Muscle layer of duodenum (tissue), 2 donors: ENCODE measurements at regions not wholly inside any gene's neighbourhood (a gene's known extent, or its start where the extent isn't known, plus 50 kb on each side); places are given as distances from the start of the nearest gene placed in this dataset.

Experiments used
- H3K27ac ChIP-seq: one replicate; pipeline ENCODE4 v1.7.0; 2013; ENCODE audit warnings: mild to moderate bottlenecking, low read length
- H3K27me3 ChIP-seq: one replicate; pipeline ENCODE4 v1.7.0; 2013; ENCODE audit warnings: low read depth, mild to moderate bottlenecking, control low read depth, low read length
- H3K36me3 ChIP-seq, 2 donors: one replicate each; pipeline ENCODE4 v1.7.0; 2013; ENCODE audit warnings: low read length in 2 of 2, control low read depth in 1 of 2, mild to moderate bottlenecking in 1 of 2; ENCODE audit not compliant: insufficient read depth in 2 of 2, control insufficient read depth in 1 of 2
- H3K4me1 ChIP-seq, 2 donors: one replicate each; pipeline ENCODE4 v1.7.0; 2013; ENCODE audit warnings: low read length in 2 of 2, mild to moderate bottlenecking in 2 of 2, control low read depth in 1 of 2, moderate library complexity in 1 of 2; ENCODE audit not compliant: insufficient read depth in 2 of 2, control insufficient read depth in 1 of 2
- H3K4me3 ChIP-seq, 2 donors: one replicate each; pipeline ENCODE4 v1.7.0; 2013; ENCODE audit warnings: low read length in 2 of 2, low read depth in 1 of 2, mild to moderate bottlenecking in 1 of 2
- H3K9me3 ChIP-seq, 2 donors: one replicate each; pipeline ENCODE4 v1.7.0; 2013; ENCODE audit warnings: low read length in 2 of 2, control low read depth in 1 of 2, mild to moderate bottlenecking in 1 of 2; ENCODE audit not compliant: control insufficient read depth in 1 of 2
- donor health status: healthy.

DNA sequence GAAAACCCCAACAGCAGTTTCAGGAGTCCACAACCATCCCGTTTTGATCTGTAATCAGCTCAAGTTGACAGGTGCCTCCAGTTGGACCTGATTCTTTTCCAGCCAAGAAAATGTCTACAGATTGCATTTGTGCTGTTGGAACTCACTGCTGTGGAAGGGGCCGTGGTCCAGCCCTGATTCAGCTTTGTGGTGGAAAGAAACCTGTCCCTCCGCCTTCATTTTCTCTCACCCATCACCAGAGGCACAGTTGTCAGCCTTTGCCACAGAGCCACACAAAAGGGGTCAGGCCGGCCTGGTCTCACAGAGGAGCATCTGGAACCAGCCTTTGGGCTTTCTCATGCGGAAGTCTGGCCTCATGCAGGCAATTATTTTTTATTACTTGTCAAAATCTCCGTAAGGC is 483.6 kb downstream of the GADD45G start:
- H3K36me3 ChIP-seq = no peaks in the 10 kb centered on the region
- H3K4me1 ChIP-seq = no peaks in the 10 kb centered on the region
- no peaks in the 10 kb centered on the region for H3K9me3 ChIP-seq
- no peak overlapping the region for H3K27ac ChIP-seq
- no peak overlapping the region for H3K4me3 ChIP-seq
- H3K27me3 ChIP-seq = no peaks in the 10 kb centered on the region

GRCh38 chr9:90088856-90089255 is 484.0 kb downstream of the GADD45G start:
- Histone ChIP-seq H3K27me3 (no peaks in the 10 kb centered on the region), H3K9me3 (no peaks in the 10 kb centered on the region), H3K4me1 (no peaks in the 10 kb centered on the region), H3K4me3 (no peak overlapping the region), H3K27ac (no peak overlapping the region), H3K36me3 (no peaks in the 10 kb centered on the region)

DNA sequence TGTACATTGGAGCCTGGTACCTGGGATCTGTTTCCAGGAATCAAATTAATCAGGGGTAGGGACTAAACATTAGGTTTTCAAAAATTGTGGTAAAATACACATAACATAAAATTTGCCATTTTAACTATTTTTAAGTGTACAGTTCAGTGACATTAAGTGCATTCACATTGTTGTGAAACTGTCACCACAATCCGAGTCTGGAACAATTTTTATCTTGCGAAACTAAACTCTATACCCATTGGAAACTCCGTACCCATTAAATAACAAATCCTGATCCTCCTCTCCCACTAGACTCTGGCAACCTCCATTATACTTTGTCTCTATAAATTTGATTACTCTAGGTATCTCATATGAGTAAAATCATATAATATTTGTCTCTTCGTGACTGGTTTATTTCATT is 486.2 kb downstream of the GADD45G start:
- Histone ChIP-seq H3K27me3 (no peaks in the 10 kb centered on the region), H3K36me3 (no peaks in the 10 kb centered on the region), H3K9me3 (no peaks in the 10 kb centered on the region), H3K4me1 (no peaks in the 10 kb centered on the region), H3K4me3 (no peak overlapping the region), H3K27ac (no peak overlapping the region)

DNA sequence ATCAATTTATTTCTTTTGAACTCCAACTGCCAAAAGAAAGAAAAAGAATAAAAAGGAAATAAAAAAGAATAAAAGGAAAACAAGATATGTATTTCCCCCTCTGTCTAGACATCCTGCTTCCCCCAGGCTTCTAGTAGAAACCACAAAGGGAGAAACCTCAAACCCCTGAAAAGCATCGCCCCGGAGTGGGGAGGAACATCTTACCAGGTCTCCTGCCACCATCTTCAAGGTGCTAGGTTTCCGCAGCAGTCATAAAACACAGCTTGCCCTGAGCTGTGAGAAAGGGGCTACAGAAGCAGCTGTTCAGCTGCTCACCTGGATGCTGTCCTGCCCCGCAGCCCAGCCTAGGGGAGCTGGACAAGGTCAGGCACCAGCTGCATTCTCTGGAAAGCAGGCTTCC is 487.7 kb downstream of the GADD45G start:
- Histone ChIP-seq H3K4me1 (no peaks in the 10 kb centered on the region), H3K4me3 (no peak overlapping the region), H3K9me3 (no peaks in the 10 kb centered on the region), H3K36me3 (no peaks in the 10 kb centered on the region), H3K27me3 (no peaks in the 10 kb centered on the region), H3K27ac (no peak overlapping the region)

- Histone ChIP-seq H3K27ac (no peak overlapping the region), H3K4me1 (no peaks in the 10 kb centered on the region), H3K27me3 (no peaks in the 10 kb centered on the region), H3K4me3 (no peak overlapping the region), H3K36me3 (no peaks in the 10 kb centered on the region), H3K9me3 (no peaks in the 10 kb centered on the region)
These were observed 490.9 kb downstream of the GADD45G start for GRCh38 chr9:90095682-90096081.

GRCh38 chr9:90097237-90097636 is 492.4 kb downstream of the GADD45G start:
- H3K27ac ChIP-seq = no peak overlapping the region
- H3K4me1 ChIP-seq = no peaks in the 10 kb centered on the region
- no peaks in the 10 kb centered on the region for H3K36me3 ChIP-seq
- no peak overlapping the region for H3K4me3 ChIP-seq
- no peaks in the 10 kb centered on the region for H3K9me3 ChIP-seq
- no peaks in the 10 kb centered on the region for H3K27me3 ChIP-seq

- H3K4me3 ChIP-seq = no peak overlapping the region
These were observed 493.6 kb downstream of the GADD45G start for GRCh38 chr9:90098408-90098807.

DNA sequence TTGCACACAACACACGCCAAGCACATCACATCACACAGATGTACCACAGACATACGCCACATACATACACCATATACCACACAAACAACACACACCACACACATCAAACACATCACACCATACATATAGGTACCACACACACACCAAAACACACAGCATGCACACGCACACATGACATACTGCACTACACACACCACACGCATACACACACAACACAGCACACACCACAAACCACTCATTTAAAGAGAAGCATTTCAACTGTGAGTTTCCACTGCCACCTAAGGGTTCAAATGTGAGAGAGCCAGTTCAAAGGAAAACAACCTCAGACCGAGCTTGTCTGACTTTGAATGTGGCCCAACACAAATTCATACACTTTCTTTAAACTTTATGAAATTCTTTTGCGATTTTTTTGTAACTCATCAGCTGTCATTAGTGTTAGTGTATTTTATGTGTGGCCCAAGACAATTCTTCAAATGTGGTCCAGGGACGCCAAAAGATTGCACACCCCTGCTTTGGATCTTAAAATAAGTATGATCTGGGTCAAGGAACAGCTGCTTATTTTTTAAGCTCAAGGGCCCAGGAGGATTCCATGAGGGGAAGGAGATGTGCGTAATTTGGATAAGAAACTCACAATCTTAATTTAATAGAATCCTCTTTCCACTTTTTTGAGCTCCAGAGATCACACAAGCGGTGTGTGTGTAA is 494.6 kb downstream of the GADD45G start:
- Histone ChIP-seq H3K4me1 (no peaks in the 10 kb centered on the region), H3K36me3 (no peaks in the 10 kb centered on the region), H3K27ac (no peak overlapping the region), H3K4me3 (no peak overlapping the region), H3K9me3 (no peaks in the 10 kb centered on the region), H3K27me3 (no peaks in the 10 kb centered on the region)

More at GRCh38 chr9:90098408-90098807, 493.6 kb downstream of the GADD45G start:
- Histone ChIP-seq H3K36me3 (no peaks in the 10 kb centered on the region), H3K27ac (no peak overlapping the region), H3K9me3 (no peaks in the 10 kb centered on the region), H3K4me1 (no peaks in the 10 kb centered on the region), H3K27me3 (no peaks in the 10 kb centered on the region)

DNA sequence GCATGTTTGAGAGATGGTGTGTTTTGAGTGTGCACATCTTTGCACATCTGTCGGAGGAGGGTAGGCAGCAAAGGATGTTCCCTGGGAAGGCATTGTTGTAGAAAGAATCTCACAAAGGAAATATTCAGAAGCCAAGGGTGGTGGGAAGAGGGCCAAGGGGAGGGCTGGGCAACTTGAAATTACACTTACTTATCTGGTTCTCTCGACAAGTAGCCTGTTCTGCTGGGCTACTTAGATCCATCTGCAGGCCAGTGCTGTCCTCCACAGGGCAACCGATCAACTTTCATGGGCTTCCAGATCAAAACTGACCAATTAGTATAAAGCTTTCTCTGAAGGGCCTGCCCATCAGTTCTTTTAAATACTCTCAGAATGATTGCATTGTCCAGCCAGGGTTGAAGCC is 495.2 kb downstream of the GADD45G start:
- no peak overlapping the region for H3K4me3 ChIP-seq
- H3K4me1 ChIP-seq = no peaks in the 10 kb centered on the region
- H3K36me3 ChIP-seq = no peaks in the 10 kb centered on the region

GRCh38 chr9:90102292-90102901 is 497.6 kb downstream of the GADD45G start:
- Histone ChIP-seq H3K4me3 (no peak overlapping the region), H3K36me3 (no peaks in the 10 kb centered on the region), H3K4me1 (peaks cover 4 to 7% of the 10 kb centered on the region in 2 donors), H3K9me3 (no peaks in the 10 kb centered on the region), H3K27me3 (no peaks in the 10 kb centered on the region), H3K27ac (no peak overlapping the region)

More for the DNA sequence above, 495.2 kb downstream of the GADD45G start:
- H3K27ac ChIP-seq = no peak overlapping the region
- no peaks in the 10 kb centered on the region for H3K27me3 ChIP-seq
- H3K9me3 ChIP-seq = no peaks in the 10 kb centered on the region

- H3K36me3 ChIP-seq = no peaks in the 10 kb centered on the region
- H3K9me3 ChIP-seq = no peaks in the 10 kb centered on the region
- H3K4me1 ChIP-seq = peaks cover 4 to 15% of the 10 kb centered on the region in 2 donors
- no peak overlapping the region for H3K4me3 ChIP-seq
- no peak overlapping the region for H3K27ac ChIP-seq
- no peaks in the 10 kb centered on the region for H3K27me3 ChIP-seq
These were observed 499.0 kb downstream of the GADD45G start for GRCh38 chr9:90103771-90104170.

DNA sequence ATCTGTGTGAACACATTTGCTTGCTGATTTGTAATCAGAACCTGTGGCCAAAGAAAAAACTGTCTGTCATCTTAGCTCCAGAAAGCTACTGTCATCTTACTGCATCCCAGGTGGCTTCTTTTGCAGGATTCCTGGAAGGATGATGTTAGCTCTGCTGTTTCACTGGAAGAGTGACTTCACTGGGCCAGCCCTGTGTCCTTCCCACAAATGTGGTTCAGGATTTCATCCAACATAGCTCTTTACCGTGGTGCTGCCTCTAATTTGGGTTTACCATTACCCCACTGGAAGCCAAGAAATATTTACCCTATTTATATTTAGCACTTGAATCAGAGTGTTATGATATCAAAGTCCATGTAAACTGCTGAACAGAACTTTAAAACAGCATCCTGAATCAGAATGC is 501.0 kb downstream of the GADD45G start:
- peaks cover 4 to 15% of the 10 kb centered on the region in 2 donors for H3K4me1 ChIP-seq
- H3K27ac ChIP-seq = no peak overlapping the region
- H3K36me3 ChIP-seq = no peaks in the 10 kb centered on the region
- H3K27me3 ChIP-seq = no peaks in the 10 kb centered on the region
- H3K9me3 ChIP-seq = no peaks in the 10 kb centered on the region
- H3K4me3 ChIP-seq = no peak overlapping the region
